ENCODE measurements at regions not wholly inside any gene's neighbourhood (a gene's known extent, or its start where the extent isn't known, plus 50 kb on each side); places are given as distances from the start of the nearest gene placed in this dataset.
A peak's percentile ranks its signal among the peaks of the same experiment; 100 is the strongest.
"Not testable (repeated sequence)": the region's sequence is repeated elsewhere in the genome, so short reads cannot be mapped to it uniquely, and the experiment has no call there.

GRCh38 chr7:19290968-19291367 lies 145.7 kb upstream of the FERD3L start:
- DNase-seq: no peak

GRCh38 chr7:19290066-19290465 lies 144.8 kb upstream of the FERD3L start:
- no peak for DNase-seq

- DNase-seq: no peak
Measured at GRCh38 chr7:19284596-19285300, 139.5 kb upstream of the FERD3L start.

GRCh38 chr7:19284136-19284535 lies 138.9 kb upstream of the FERD3L start:
- DNase-seq: no peak

- no peak for DNase-seq
Measured at GRCh38 chr7:19275000-19275399, 129.8 kb upstream of the FERD3L start.

GRCh38 chr7:19272329-19272728 lies 127.1 kb upstream of the FERD3L start:
- not testable (repeated sequence) for DNase-seq

DNA sequence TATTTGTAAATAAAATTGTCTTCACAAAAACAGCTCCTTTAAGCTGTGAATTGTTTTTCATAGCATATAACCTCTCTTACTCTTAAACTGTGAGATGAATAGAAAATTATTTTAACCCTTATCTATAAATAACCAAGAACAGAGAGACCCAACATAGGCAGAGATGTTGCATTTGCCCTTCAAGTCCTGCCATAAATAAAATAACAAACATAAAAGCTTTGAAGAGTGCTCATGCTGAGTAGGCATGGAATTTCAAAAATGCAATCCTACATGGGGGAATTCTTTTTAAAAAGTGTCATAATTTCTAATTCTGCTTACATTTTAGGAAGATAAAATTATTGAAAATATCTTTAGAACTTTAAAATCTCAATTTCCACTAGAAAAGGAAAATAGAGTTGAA lies 124.1 kb upstream of the FERD3L start:
- no peak for DNase-seq

GRCh38 chr7:19268737-19269136 lies 123.5 kb upstream of the FERD3L start:
- DNase-seq: no peak

DNA sequence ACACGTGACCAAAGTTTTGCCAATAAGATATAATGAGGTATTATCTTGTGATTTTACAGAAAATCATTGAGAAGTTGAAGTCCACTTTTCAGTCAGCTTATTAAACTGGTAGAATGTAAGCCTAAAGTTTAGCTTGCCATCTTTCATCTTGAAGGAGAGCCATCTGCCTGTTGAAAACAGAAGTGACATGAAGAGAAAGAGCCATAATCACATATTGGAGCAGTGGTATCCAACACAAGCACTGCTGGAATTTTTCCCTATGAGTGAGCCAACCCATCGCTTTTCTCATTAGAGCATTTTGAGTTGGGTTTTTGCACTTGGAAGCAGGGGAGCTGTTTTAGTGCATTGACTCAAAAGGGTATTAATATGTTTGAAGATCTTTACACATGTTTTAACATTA lies 117.6 kb upstream of the FERD3L start:
- peak; percentile 29 for DNase-seq

- DNase-seq: no peak
Measured at GRCh38 chr7:19249281-19249680, 104.1 kb upstream of the FERD3L start.

DNA sequence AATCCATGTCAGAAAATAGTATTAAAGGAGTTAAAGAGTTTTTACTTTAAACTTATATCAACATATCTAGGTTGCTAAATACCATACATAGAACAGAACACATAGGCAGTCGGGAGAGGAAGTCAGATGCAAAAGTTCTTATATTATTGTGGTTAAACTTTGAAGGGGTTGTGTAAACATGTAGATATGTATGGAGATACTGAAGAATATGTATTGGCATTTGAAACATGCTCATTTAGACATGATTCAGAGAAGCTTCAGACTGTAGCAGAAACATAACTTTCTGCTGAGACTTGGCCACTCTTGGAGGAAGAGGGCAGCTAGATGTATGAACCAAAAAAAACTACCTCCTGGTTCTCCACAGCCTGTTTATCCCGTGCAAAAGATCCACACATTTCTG lies 103.5 kb upstream of the FERD3L start:
- no peak for DNase-seq

- DNase-seq: no peak
Measured at GRCh38 chr7:19248115-19248514, 102.9 kb upstream of the FERD3L start.

- no peak for DNase-seq
Measured at GRCh38 chr7:19247017-19247416, 101.8 kb upstream of the FERD3L start.

DNA sequence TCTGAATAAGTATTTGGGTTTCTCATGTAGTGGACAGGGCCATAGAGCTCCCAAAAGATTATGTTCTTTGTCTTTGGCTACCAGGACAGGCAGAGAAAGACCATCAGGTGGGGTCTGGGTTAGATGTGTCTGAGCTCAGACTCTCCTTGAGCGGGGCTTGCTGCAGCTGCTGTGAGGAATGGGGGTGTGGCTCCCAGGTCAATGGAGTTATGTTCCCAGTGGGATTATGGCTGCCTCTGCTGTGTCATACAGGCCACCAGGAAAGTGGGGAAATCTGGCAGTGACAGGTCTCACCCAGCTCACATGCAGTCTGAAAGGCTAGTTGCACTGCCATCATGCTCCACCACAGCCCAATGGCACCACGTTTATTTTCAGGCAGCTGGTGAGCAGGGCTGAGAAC lies 97.0 kb upstream of the FERD3L start:
- no peak for DNase-seq

DNA sequence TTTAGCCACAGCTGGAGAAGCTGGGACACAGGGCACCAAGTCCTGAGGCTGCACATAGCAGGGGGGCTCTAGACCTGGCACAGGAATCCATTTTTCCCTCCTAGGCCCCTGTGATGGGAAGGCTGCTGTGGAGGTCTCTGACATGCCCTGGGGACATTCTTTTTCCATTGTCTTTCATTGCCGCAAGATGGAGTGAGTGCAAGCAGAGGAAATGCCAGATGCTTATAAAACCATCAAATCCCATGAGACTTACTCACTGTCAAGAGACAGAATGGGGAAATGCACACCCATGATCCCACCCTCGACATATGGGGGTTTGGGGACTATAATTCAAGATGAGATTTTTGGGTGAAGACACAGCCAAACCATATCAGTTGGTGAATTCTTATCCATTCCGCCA lies 94.7 kb upstream of the FERD3L start:
- DNase-seq: no peak

DNA sequence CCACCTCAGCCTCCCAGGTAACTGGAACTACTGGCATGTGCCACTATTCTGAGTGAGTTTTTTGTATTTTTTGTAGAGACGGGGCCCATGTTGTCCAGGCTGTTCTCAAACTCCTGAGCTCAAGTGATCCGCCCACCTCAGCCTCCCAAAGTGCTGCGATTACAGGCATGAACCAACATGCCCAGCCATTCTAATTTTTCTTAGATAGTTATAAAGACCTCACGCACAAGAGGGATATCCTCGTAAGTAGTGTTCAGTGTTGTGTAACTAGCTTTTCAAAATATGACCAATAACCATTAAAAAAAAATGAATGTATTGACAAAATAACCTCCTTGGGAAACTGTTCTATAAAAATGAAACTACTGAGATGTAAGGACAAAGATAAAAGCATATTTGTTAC lies 90.5 kb upstream of the FERD3L start:
- DNase-seq: no peak

DNA sequence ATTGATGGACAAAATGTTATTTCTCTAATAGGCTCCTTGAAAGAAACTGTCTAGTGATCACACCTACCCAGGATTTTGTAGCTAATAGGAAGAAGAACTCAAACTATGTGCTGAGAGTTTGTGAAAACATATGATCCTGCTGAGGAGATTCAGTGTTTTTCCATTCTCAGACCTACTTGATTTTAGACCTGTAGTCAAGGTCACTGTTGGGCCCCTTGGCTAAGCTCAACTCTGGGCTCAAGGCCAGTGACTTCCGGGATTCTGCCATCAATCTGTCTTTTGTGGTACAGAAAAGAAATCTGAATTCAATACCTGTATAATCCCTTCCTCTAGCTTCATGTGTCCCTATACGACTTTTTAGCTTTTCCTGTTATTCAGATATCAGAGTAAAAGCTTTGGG lies 79.7 kb upstream of the FERD3L start:
- no peak for DNase-seq

DNA sequence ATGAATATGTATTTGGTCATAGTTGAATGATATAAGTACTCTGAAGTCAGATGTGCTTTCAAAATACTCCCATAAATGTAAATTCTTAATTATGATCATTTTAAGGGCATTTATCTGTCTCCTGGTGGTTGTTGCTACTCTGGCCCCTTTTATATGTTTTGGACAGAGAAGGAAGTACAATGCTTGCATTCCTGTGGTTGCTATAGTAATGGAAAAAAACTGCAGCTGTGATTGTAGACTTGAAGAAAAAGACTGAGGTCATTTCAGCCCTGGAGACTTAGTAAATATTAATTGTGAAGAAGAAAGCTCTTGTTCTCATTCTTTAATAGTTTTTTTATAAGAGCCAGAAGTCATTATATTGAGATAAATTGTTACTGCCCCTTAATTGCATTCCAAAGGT lies 70.2 kb upstream of the FERD3L start:
- DNase-seq: peak; percentile 15

GRCh38 chr7:19213746-19214145 lies 68.5 kb upstream of the FERD3L start:
- DNase-seq: no peak

- DNase-seq: no peak
Measured at GRCh38 chr7:19210893-19211413, 65.7 kb upstream of the FERD3L start.

DNA sequence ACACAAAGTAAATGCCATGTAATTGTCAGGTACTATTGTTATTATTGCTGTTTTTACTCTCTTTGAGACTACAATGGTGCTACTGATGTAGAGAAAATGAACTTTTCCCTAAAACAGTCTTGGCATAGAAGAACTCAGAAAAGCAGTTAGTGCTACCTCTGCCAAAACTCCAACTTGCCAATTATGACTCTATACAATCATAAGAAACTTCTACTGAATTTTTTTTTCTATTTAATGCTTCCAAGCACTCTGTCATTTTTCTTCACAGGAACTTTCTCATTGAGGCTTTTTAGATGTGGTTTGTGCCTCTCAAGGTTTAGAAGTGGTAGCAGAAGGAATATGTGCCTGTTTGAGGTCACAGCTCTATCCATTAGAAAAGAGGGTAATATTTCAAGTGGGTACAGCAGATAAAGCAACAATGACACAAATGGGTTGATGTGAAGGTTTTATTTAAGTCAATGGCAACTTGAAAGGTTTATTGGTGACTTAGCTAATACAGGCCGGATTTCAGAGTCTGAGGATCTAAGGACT lies 64.0 kb upstream of the FERD3L start:
- DNase-seq: no peak

DNA sequence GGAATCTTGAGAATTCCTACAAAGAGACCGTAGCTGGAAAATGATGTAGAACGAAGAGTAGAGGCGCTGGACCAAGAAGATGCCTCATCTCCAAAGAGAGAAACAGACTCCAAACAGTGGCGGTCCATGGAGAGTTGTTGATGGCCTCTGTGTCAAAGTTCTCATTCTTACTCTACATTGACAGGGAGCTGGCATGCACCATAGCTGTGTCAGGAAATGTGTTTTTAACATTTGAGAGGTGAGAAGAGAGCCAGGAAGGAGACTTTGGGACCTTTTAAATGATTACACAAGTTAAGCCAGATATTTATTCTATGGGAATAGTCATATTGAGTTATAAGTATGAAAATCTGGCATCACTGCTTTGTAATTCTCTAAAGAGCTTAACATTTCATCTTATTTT lies 61.5 kb upstream of the FERD3L start:
- no peak for DNase-seq

DNA sequence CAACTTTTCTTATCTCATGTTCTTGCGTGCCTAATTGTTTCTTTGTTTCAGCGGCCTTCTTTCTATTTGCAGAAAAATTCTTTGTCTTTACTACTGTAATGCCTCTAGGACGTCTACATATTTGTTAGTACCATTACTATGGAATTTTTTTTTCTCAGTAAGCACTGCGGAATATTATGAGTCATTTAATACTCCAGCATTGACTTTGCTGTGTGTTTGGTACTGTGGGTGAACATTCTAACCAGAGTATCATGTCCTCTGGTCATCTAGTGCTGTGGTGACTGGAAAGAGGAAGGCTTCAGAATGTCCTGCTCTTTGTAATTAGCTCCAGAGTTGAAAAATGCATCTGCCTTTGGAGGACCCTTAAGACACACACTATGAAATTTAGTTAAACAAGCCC lies 58.5 kb upstream of the FERD3L start:
- no peak for DNase-seq

- no peak for DNase-seq
Measured at GRCh38 chr7:19202599-19202998, 57.4 kb upstream of the FERD3L start.

Measured in right hindlimb (tissue), 1 donor.